ENCODE measurements at regions not wholly inside any gene's neighbourhood (a gene's known extent, or its start where the extent isn't known, plus 50 kb on each side); places are given as distances from the start of the nearest gene placed in this dataset.

DNA sequence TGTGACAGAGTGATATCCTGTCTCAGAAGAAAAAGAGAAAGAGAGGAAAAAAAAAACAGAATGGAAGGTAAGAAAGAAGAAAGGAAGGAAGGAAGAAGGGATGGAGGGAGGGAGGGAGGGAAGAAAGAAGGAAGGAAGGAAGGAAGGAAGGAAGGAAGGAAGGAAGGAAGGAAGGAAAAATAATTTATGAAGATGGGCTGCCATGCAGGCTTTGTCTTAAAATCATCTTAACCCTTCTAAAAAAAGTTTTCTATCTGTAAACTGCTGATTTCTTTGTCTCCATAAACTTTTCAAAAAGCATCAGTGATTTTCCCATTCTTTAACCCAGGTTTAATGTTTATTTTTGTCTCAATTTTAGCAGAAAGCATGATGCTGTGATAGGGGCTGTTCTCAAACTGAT is 1154.1 kb upstream of the CDH6 start:
- Mint-ChIP-seq H3K27me3 (no peaks in the 10 kb centered on the region), H3K4me3 (no peak overlapping the region), H3K9me3 (peaks cover 10% of the 10 kb centered on the region), H3K4me1 (ENCODE audit: low read depth) (no peaks in the 10 kb centered on the region), H3K36me3 (ENCODE audit: low read depth) (no peaks in the 10 kb centered on the region), H3K27ac (no peak overlapping the region)
- TF ChIP-seq, protein P1, sequence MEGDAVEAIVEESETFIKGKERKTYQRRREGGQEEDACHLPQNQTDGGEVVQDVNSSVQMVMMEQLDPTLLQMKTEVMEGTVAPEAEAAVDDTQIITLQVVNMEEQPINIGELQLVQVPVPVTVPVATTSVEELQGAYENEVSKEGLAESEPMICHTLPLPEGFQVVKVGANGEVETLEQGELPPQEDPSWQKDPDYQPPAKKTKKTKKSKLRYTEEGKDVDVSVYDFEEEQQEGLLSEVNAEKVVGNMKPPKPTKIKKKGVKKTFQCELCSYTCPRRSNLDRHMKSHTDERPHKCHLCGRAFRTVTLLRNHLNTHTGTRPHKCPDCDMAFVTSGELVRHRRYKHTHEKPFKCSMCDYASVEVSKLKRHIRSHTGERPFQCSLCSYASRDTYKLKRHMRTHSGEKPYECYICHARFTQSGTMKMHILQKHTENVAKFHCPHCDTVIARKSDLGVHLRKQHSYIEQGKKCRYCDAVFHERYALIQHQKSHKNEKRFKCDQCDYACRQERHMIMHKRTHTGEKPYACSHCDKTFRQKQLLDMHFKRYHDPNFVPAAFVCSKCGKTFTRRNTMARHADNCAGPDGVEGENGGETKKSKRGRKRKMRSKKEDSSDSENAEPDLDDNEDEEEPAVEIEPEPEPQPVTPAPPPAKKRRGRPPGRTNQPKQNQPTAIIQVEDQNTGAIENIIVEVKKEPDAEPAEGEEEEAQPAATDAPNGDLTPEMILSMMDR (IDR thresholded peaks at IDR 0.05), result no peak
- intact Hi-C loops (cut with micrococcal nuclease), result no loop called here
- POLR2A ChIA-PET, result no interaction called here
- no peak for DNase-seq
- no peak for ATAC-seq
- CTCF ChIA-PET, result no interaction called here

DNA sequence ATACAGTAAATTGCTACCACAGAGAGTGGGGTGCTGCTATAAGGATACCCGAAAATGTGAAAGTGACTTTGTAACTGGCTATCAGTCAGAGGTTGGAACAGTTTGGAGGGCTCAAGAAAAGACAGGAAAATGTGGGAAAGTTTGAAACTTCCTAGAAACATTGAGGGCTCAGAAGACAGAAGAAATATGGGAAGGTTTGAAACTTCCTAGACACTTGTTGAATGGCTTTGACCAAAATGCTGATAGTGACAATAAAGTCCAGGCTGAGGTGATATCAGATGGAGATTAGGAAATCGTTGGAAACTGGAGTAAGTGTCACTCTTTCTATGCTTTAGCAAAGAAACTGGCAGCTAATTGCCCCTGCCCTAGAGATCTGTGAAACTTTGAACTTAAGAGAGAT is 1158.6 kb upstream of the CDH6 start:
- ChIA-PET CTCF (no interaction called here), POLR2A (no interaction called here)
- Mint-ChIP-seq H3K4me1 (ENCODE audit: low read depth) (no peaks in the 10 kb centered on the region), H3K27ac (no peak overlapping the region), H3K36me3 (ENCODE audit: low read depth) (no peaks in the 10 kb centered on the region), H3K9me3 (peaks cover 7% of the 10 kb centered on the region), H3K4me3 (no peak overlapping the region), H3K27me3 (no peaks in the 10 kb centered on the region)
- intact Hi-C loops (cut with micrococcal nuclease), result no loop called here
- ATAC-seq, result no peak
- DNase-seq, result no peak
- TF ChIP-seq, protein P1 (IDR thresholded peaks at IDR 0.05), result no peak

DNA sequence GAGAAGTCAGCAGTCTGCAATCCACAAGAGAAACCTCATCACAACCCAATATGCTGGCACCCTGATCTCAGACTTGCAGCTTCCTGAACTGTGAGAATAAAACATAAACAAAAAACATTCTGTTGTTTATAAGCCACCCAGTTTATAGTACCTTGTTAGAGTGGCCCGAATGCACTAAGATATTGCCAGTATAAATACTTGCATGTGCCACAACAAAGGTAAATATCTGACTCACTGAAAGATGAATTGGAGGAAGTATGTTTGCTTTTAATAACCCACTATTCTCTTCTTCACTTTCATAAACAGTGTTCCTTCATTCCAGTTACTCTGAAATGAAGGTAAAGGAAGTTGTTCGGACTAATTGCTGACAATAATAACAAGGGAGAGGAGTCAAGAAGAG is 1163.4 kb upstream of the CDH6 start:
- Mint-ChIP-seq H3K27me3 (no peaks in the 10 kb centered on the region), H3K9me3 (peaks cover 12% of the 10 kb centered on the region), H3K36me3 (ENCODE audit: low read depth) (no peaks in the 10 kb centered on the region), H3K4me1 (ENCODE audit: low read depth) (no peaks in the 10 kb centered on the region), H3K27ac (no peak overlapping the region), H3K4me3 (no peak overlapping the region)
- TF ChIP-seq, protein P1 (IDR thresholded peaks at IDR 0.05), result no peak
- CTCF ChIA-PET, result no interaction called here
- POLR2A ChIA-PET, result no interaction called here
- intact Hi-C loops (cut with micrococcal nuclease), result no loop called here
- no peak for DNase-seq
- ATAC-seq, result no peak

DNA sequence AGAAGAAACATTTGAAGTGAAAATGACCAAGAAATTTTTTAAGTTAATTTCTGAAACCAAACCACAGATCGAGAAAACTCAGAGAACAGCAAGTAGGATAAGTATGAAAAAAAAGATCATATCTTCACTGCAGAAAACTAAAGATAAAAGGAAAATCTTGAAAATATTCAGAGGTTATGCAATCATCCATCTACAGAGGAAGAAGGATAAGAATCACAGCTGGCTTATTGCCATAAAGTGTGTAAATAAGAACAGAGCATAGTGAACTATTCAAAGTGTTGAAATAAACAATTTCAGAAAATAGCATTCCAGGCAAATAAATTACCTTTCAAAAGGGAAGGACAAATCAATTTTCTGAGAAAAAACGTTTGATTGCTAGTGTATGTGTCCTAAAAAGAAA is 1191.7 kb upstream of the CDH6 start:
- ATAC-seq, result no peak
- Mint-ChIP-seq H3K4me3 (no peak overlapping the region), H3K4me1 (ENCODE audit: low read depth) (no peaks in the 10 kb centered on the region), H3K27ac (no peak overlapping the region), H3K9me3 (peaks cover 16% of the 10 kb centered on the region), H3K27me3 (no peaks in the 10 kb centered on the region), H3K36me3 (ENCODE audit: low read depth) (no peaks in the 10 kb centered on the region)
- intact Hi-C loops (cut with micrococcal nuclease), result no loop called here
- TF ChIP-seq, protein P1 (IDR thresholded peaks at IDR 0.05), result no peak
- no peak for DNase-seq
- ChIA-PET POLR2A (no interaction called here), CTCF (no interaction called here)

DNA sequence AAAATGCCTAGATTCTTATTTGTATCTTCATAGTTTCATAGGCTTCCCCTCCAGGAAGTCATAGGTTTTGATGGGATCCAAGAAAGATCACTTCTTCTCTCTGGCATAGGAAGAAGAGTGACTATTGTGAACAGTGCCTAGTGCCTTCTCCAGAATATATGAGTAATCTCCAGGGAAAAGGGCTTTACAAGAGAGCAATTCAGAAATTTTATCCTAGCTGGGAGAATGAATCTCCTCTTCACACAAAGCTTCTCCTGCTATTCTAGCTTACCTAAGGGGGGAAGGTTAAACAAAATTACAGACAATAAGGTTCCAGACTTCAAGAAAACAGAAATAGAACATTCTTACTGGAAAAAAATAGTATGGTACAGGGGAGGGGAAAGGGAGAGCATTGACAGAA is 1193.3 kb upstream of the CDH6 start:
- Mint-ChIP-seq H3K36me3 (ENCODE audit: low read depth) (no peaks in the 10 kb centered on the region), H3K9me3 (peaks cover 10% of the 10 kb centered on the region), H3K4me3 (no peak overlapping the region), H3K4me1 (ENCODE audit: low read depth) (no peaks in the 10 kb centered on the region), H3K27me3 (no peaks in the 10 kb centered on the region), H3K27ac (no peak overlapping the region)
- POLR2A ChIA-PET, result no interaction called here
- DNase-seq (no peak), ATAC-seq (no peak)
- TF ChIP-seq, protein P1 (IDR thresholded peaks at IDR 0.05), result no peak
- intact Hi-C loops (cut with micrococcal nuclease), result no loop called here
- CTCF ChIA-PET, result no interaction called here
